Epithelial cell of prostate (primary cell): ENCODE measurements at regions not wholly inside any gene's neighbourhood (a gene's known extent, or its start where the extent isn't known, plus 50 kb on each side); places are given as distances from the start of the nearest gene placed in this dataset.
"Not testable (repeated sequence)": the region's sequence is repeated elsewhere in the genome, so short reads cannot be mapped to it uniquely, and the experiment has no call there.

Experiments used
- DNase-seq: peaks from one replicate; pipeline ENCODE4 v3.0.0-alpha.2; 2011; ENCODE audit warnings: low read depth, low spot score
- H3K27ac ChIP-seq: fragments of 450-650 bp; 2 replicates; pipeline ENCODE4 v1.5.1; 2017; ENCODE audit warnings: mild to moderate bottlenecking

DNA sequence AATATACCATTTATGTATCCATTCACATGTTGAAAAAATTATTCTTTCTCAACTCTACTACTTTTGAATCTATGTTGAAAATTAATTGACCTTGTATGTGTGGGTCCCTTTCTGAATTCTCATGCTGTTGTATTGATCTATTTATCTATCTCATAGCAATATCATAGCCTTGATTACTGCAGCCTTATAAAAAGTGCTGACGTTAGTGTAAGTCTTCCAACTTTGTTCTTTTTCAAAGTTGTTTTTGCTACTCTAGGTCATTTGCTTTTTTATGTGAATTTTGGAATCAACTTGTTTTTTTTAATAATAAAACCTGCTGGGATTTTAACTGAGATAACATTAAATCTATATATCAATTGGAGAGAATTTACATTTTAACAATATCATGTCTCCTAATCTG lies 52.2 kb upstream of the PAX3 start:
- H3K27ac ChIP-seq, result no peak overlapping the region
- no peak for DNase-seq

DNA sequence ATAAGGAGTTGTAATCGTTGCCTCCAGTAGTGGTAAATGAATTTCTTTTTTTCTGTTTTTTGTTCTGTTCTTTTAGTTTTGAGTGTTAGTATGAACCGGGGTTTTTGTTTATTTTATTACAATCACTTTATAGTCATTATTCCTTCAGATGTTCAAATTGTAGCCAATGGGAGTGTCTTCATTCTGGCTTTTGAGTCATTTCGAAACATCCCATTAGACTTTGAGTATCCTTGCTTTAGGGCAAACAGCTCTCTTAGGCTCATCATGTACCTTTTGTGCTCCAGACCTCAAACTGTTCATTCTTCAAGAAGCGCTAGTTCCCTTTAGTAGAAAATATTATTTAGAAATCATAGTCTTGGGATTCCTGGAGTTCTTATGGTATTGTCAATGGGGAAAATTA lies 54.2 kb upstream of the PAX3 start:
- no peak overlapping the region for H3K27ac ChIP-seq
- no peak for DNase-seq

DNA sequence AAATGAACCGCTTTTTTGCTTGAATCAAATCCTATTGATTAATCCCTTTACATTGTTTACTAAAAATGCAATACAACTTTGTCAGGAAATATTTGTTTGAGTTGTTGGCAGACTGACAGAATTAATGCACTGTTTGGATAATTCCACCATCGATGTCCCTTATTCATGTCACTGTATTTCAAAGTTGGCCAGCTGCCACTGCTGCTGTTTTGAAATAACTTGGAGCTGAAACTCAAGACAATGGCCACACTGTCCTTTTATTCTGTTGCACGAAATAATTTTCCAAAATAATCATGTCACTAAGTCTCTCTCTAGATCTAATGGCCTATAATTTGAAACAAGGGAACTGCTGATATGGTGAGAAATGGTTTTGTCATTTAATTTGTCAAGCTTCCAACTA lies 55.2 kb upstream of the PAX3 start:
- DNase-seq, result no peak
- no peak overlapping the region for H3K27ac ChIP-seq

DNA sequence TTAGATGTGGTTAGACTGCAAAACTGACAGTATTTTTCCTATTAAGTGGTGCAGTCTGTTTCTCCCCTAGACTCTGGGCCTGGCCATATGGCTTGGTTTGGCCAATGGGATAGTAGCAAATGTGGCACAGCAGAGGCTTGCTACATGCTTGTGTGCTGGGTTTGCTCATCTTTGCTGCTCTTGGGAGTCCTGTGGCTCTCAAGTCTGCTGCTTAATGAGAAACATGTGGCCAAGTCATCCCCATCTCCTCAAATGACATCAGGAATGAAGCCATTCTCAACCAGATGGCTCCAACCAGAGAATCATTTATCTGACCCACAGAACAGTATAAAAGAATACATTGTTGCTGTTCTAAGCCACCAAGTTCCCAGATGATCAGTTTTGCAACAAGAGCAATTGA lies 57.1 kb upstream of the PAX3 start:
- no peak overlapping the region for H3K27ac ChIP-seq
- no peak for DNase-seq

DNA sequence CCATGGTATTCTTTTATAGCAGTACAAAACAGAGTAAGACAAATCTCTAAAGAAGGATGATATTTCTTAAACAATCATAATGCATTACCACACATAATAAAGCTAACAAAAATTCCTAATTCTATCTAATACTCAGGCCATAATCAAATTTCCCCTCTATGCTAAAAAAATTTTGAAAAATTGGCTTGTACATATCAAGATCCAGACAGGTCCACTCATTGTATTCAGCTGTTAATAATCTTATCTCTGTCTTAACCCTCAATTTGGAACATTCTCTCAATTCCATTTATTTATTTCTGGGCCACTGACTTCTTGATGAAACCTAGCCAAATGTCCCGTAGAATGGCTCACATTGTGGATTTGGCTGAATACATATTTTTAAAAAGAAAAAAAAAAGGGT lies 59.1 kb upstream of the PAX3 start:
- H3K27ac ChIP-seq, result no peak overlapping the region
- no peak for DNase-seq

DNA sequence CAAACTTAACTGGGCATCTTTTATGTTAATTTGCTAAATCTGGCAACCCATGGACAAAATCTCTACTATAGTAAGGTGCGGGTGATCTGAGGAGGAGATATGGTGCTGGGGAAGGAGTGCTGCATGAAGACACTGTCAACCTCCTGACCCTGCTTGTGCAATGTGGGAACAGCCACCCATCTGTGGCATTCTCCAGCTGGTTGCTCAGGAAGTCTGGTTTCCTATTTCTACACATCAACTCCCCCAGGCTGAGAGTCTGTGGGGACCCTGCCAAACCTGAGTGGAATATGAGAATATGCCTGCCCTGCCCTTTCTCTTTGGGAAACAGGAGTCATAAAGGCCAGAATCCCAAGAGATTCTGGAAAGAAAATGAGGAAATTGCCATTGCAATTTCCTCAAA lies 60.1 kb upstream of the PAX3 start:
- DNase-seq, result no peak
- H3K27ac ChIP-seq, result no peak overlapping the region

DNA sequence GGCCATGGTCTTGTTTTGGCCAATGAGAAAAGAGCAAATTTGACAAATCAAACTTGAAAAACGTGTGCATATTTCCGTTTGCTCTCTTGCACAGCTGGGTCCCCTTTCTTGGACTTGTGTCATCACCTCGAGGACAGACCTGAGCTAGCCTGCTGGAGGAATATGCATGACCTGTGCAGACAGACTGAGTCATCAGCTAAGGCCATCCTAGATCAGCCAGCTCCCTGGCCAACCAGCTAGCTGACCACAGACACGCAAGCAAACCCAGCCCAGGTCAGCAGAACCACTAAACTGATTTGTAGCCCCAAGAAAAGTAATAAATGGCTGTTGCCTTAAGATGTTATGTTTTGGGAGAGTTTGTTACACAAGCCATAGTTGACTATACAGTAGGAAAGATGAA lies 61.3 kb upstream of the PAX3 start:
- H3K27ac ChIP-seq, result no peak overlapping the region
- DNase-seq, result no peak

DNA sequence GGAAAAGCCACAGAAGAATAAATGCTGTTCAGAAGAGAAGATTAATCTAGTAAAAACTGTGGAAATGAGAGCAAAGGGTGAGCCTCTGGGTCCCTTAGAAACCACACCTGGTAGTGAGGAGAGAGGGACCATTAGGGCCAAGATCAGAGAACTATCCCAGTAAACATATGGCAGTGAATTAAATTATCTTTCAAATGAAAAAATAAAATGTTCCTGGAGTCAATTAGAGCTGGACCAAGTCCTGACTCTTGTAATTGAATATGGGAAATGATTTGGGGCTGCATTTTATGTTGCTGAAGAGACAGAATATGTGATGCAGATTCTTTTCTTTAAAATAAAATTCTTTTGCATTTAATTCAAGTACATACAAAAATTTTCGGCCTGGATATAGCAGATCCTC lies 62.2 kb upstream of the PAX3 start:
- H3K27ac ChIP-seq, result no peak overlapping the region
- no peak for DNase-seq

DNA sequence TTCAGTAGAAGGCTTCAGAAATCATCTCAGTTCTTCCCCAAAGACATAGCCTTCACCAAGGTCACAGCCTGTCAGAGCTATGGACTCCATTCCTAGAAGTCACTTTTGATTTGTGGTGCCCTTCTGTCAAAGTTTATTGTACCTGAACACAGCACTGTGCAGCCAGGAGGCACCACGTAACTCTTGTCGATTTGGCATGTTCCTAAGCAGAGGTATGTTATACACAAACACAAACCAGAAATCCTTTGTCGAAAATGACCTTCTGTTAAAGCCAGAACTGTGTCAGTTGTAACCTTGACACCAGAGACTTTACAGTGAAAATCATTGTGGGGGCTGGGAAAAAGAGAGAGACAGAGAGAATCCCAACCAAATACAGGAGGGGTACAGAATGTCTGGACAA lies 62.6 kb upstream of the SGPP2 start:
- DNase-seq, result no peak
- no peak overlapping the region for H3K27ac ChIP-seq

DNA sequence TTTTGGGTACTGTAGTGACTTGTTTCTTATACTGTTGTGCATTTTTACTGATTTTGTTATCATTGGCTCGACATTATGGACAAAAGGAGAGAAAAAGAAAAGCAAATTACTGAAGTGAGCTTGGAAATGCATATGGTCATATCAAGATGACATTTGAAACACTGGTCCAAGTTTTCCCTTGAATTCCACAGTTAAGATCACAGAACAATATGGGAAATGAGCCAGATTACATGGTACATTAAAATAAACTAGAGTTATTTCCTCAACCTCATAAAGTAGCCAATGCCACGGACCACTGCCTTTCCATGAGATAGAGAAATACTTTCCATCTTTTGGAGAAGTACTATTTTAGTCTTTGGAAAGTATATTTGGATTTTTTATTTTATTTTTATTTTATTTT lies 62.0 kb upstream of the SGPP2 start:
- no peak for DNase-seq
- no peak overlapping the region for H3K27ac ChIP-seq

DNA sequence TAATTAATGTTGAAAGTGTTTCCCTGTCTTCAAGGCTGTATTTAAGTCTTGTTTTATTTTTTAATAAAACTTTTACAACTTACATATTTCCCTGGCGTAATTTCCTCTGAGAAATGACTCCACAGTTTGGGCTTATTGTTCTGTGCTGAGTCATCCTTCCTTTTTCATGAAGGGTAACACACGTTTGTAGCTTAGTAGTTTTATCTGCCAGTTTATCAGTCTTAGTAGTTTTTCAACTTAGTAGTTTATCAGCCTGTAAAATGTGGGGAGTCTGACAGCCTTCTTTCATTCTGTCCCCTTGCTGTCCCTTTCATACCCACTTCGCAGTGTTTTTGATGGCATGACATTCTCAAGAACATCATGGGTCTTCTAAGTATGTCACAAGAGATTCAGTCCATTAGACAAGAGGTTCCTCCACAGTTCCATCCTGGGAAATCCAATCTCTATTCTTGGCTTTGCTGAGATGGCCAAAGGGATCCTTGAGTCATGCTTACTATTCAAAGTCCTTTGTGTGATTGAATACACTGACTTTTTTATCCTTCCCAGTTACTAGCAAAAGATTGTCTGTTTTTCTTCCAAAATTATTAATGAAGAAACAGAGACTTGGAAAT lies 60.0 kb upstream of the SGPP2 start:
- peak overlapping the region; percentile 40 for H3K27ac ChIP-seq
- DNase-seq, result peak; percentile 2

DNA sequence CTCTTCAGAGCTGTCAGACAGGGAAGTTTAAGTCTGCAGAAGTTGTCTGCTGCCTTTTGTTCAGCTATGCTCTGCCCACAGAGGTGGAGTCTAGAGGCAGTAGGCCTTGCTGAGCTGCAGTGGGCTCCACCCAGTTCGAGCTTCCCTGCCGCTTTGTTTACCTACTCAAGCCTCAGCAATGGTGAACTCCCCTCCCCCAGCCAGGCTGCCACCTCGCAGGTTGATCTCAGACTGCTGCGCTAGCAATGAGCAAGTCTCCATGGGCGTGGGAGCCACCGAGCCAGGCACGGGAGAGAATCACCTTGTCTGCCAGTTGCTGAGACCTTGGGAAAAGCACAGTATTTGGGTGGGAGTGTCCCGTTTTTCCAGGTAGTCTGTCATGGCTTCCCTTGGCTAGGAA lies 56.1 kb upstream of the SGPP2 start:
- not testable (repeated sequence) for DNase-seq, H3K27ac ChIP-seq

DNA sequence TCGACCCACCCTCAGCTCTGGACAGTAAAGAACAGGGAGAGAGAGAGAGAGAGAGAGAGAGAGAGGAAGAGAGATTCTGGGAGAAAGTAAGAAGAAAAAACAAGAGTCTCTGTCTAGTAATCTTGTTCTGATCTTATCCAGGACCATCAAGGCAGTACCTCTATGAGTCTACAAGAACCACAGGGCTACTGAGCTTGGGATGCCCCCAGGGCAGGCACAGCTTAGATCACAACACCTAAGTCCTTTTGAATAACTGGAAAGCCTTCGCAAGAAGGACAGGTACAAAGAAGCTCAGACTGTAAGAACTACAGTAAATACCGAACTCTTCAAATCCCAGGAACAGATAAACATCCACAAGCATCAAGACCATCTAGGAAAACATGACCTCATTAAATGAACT lies 51.4 kb upstream of the SGPP2 start:
- DNase-seq, result no peak
- no peak overlapping the region for H3K27ac ChIP-seq
